GM23338 (cell line): ENCODE measurements at regions not wholly inside any gene's neighbourhood (a gene's known extent, or its start where the extent isn't known, plus 50 kb on each side); places are given as distances from the start of the nearest gene placed in this dataset.

ENCODE experiments used
- ATAC-seq: fragments of 200-7000 bp; cut with Tn5 transposase; 3 replicates; pipeline ENCODE4 v1.9.1; 2020
- DNase-seq: peaks from one replicate; pipeline ENCODE4 v3.0.0-alpha.2; 2015; ENCODE audit warnings: low spot score
- H2AFZ ChIP-seq: fragments of 200-600 bp; sonication (generic); 2 replicates; pipeline ENCODE4 v1.8.0; 2016; ENCODE audit warnings: antibody characterized with exemption, mild to moderate bottlenecking, moderate library complexity
- H3F3A ChIP-seq: fragments of 200-600 bp; sonication (generic); replicated peaks from 2 replicates; pipeline ENCODE4 v1.8.0; 2017; ENCODE audit warnings: antibody characterized with exemption, mixed run types, low read depth
- H3K27ac ChIP-seq: fragments of 200-600 bp; sonication (generic); 2 replicates; pipeline ENCODE4 v1.6.1; 2016; ENCODE audit warnings: low read depth
- H3K27me3 ChIP-seq: fragments of 200-600 bp; sonication (generic); 2 replicates; pipeline ENCODE4 v1.8.0; 2016; ENCODE audit warnings: mild to moderate bottlenecking, mixed run types, moderate library complexity; ENCODE audit not compliant: insufficient read depth
- H3K36me3 ChIP-seq: fragments of 200-600 bp; sonication (generic); 2 replicates; pipeline ENCODE4 v1.8.0; 2016; ENCODE audit warnings: mild to moderate bottlenecking; ENCODE audit not compliant: insufficient read depth
- H3K4me1 ChIP-seq: fragments of 200-600 bp; sonication (generic); 2 replicates; pipeline ENCODE4 v1.8.0; 2016; ENCODE audit warnings: mild to moderate bottlenecking, moderate library complexity; ENCODE audit not compliant: insufficient read depth
- H3K4me2 ChIP-seq: fragments of 200-600 bp; sonication (generic); 2 replicates; pipeline ENCODE4 v1.7.1; 2017; ENCODE audit warnings: mixed run types
- H3K4me3 ChIP-seq: fragments of 200-600 bp; sonication (generic); 2 replicates; pipeline ENCODE4 v1.6.1; 2016; ENCODE audit warnings: mixed run types
- H3K79me2 ChIP-seq: fragments of 200-600 bp; sonication (generic); replicated peaks from 2 replicates; pipeline ENCODE4 v1.8.0; 2017; ENCODE audit warnings: mild to moderate bottlenecking; ENCODE audit not compliant: insufficient read depth
- H3K9me2 ChIP-seq: fragments of 200-600 bp; sonication (generic); 2 replicates; pipeline ENCODE4 v1.8.0; 2017; ENCODE audit not compliant: insufficient read depth
- H4K20me1 ChIP-seq: fragments of 200-600 bp; sonication (generic); replicated peaks from 2 replicates; pipeline ENCODE4 v1.8.0; 2017; ENCODE audit warnings: mild to moderate bottlenecking; ENCODE audit not compliant: insufficient read depth
- H3K27ac Mint-ChIP-seq: 2 replicates; pipeline ENCODE4 v1.8.0; 2020; ENCODE audit warnings: inconsistent platforms, mild to moderate bottlenecking, moderate library complexity, mixed read lengths
- H3K27me3 Mint-ChIP-seq: 3 replicates; pipeline ENCODE4 v1.8.0; 2022; ENCODE audit warnings: low read depth, mild to moderate bottlenecking, moderate library complexity, mixed read lengths, inconsistent platforms; ENCODE audit not compliant: insufficient read depth, poor library complexity
- H3K36me3 Mint-ChIP-seq: 3 replicates; pipeline ENCODE4 v1.8.0; 2021; ENCODE audit warnings: low read depth, mild to moderate bottlenecking, inconsistent platforms, moderate library complexity, mixed read lengths
- H3K4me1 Mint-ChIP-seq: 3 replicates; pipeline ENCODE4 v1.8.0; 2020; ENCODE audit warnings: mild to moderate bottlenecking, inconsistent platforms, mixed read lengths
- H3K4me3 Mint-ChIP-seq: 3 replicates; pipeline ENCODE4 v1.8.0; 2021; ENCODE audit warnings: moderate library complexity, mild to moderate bottlenecking, inconsistent platforms, mixed read lengths
- H3K9me3 Mint-ChIP-seq: 3 replicates; pipeline ENCODE4 v1.8.0; 2020; ENCODE audit warnings: moderate library complexity, mild to moderate bottlenecking, inconsistent platforms, mixed read lengths
- CREB1 ChIP-seq: fragments of 250-450 bp; sonication (Bioruptor Pico); IDR thresholded peaks from 2 replicates; pipeline ENCODE4 v1.5.0; 2020; ENCODE audit warnings: low read depth, mild to moderate bottlenecking, moderate library complexity
- CTCF ChIP-seq, 2 experiments: fragments of 200-600 bp in 1 of 2; sonication (generic) in 1 of 2; conservative IDR thresholded peaks; 2 replicates each; pipeline versions ENCODE4 v1.5.1 to v1.6.1; 2016 to 2017; ENCODE audit warnings: antibody characterized with exemption in 2 of 2, low read depth in 2 of 2, mild to moderate bottlenecking in 2 of 2, moderate library complexity in 1 of 2
- ETS1 ChIP-seq: IDR thresholded peaks from 2 replicates; pipeline ENCODE4 v1.6.1; 2016; ENCODE audit warnings: antibody characterized with exemption
- EZH2 ChIP-seq: fragments of 200-600 bp; sonication (generic); IDR thresholded peaks from one replicate; pipeline ENCODE4 v1.8.0; 2017; ENCODE audit warnings: antibody characterized with exemption, mild to moderate bottlenecking, low read depth; ENCODE audit not compliant: unreplicated experiment
- EZH2phosphoT487 ChIP-seq: fragments of 200-600 bp; sonication (generic); IDR thresholded peaks from one replicate; pipeline ENCODE4 v1.8.1; 2018; ENCODE audit warnings: antibody characterized with exemption; ENCODE audit not compliant: unreplicated experiment
- JUNB ChIP-seq: IDR thresholded peaks from one replicate; pipeline ENCODE4 v1.6.1; 2016; ENCODE audit warnings: antibody characterized with exemption; ENCODE audit not compliant: unreplicated experiment
- NANOG ChIP-seq: IDR thresholded peaks from 2 replicates; pipeline ENCODE4 v1.6.1; 2016; ENCODE audit warnings: antibody characterized with exemption, borderline replicate concordance
- POLR2AphosphoS5 ChIP-seq: IDR thresholded peaks from 2 replicates; pipeline ENCODE4 v1.6.1; 2016; ENCODE audit warnings: antibody characterized with exemption, low read depth
- REST ChIP-seq: IDR thresholded peaks from one replicate; pipeline ENCODE4 v1.6.1; 2018; ENCODE audit warnings: antibody characterized with exemption; ENCODE audit not compliant: unreplicated experiment
- STAT1 ChIP-seq: IDR thresholded peaks from one replicate; pipeline ENCODE4 v1.6.1; 2016; ENCODE audit warnings: antibody characterized with exemption; ENCODE audit not compliant: unreplicated experiment
- ZNF114 ChIP-seq: fragments of 250-450 bp; sonication (Bioruptor Pico); IDR thresholded peaks from 2 replicates; pipeline ENCODE4 v1.5.0; 2020; ENCODE audit warnings: mild to moderate bottlenecking, moderate library complexity
- ZNF331 ChIP-seq: fragments of 250-450 bp; sonication (Bioruptor Pico); IDR thresholded peaks from 2 replicates; pipeline ENCODE4 v1.5.0; 2020; ENCODE audit warnings: low read depth, mild to moderate bottlenecking, moderate library complexity

- TF ChIP-seq REST (no peak), CREB1 (CRISPR knock-in tag) (no peak), POLR2AphosphoS5 (no peak), ETS1 (no peak), CTCF (conservative IDR thresholded peaks at IDR 0.05; ENCODE audit: low read depth in 2 of 2) (no peak), ZNF331 (CRISPR knock-in tag) (no peak)
These were observed 99.9 kb downstream of the KLF4 start (continued) for GRCh38 chr9:107389617-107390071.

GRCh38 chr9:107388890-107389289 is 100.7 kb downstream of the KLF4 start:
- H3K36me3 Mint-ChIP-seq: no peaks in the 10 kb centered on the region
- TF ChIP-seq EZH2 (no peak), ETS1 (no peak), JUNB (no peak), NANOG (no peak), EZH2phosphoT487 (no peak), ZNF331 (CRISPR knock-in tag) (no peak), ZNF114 (no peak), STAT1 (no peak)
- H3K4me2 ChIP-seq: no peak overlapping the region
- no peak overlapping the region for H3K4me3 ChIP-seq
- H3K36me3 ChIP-seq: no peaks in the 10 kb centered on the region
- H3K27ac Mint-ChIP-seq: no peak overlapping the region
- DNase-seq (no peak), ATAC-seq (no peak)
- no peaks in the 10 kb centered on the region for H3K27me3 ChIP-seq
- H3K9me2 ChIP-seq: no peaks in the 10 kb centered on the region
- H3K79me2 ChIP-seq: no peaks in the 10 kb centered on the region
- peaks cover 1% of the 10 kb centered on the region for H3K27me3 Mint-ChIP-seq
- H4K20me1 ChIP-seq: no peaks in the 10 kb centered on the region
- no peaks in the 10 kb centered on the region for H3F3A ChIP-seq
- no peaks in the 10 kb centered on the region for H3K4me1 Mint-ChIP-seq
- H3K9me3 Mint-ChIP-seq: no peaks in the 10 kb centered on the region
- H3K27ac ChIP-seq: no peak overlapping the region
- H3K4me3 Mint-ChIP-seq: no peak overlapping the region
- no peaks in the 10 kb centered on the region for H3K4me1 ChIP-seq
- no peak overlapping the region for H2AFZ ChIP-seq
